ENCODE measurements at regions not wholly inside any gene's neighbourhood (a gene's known extent, or its start where the extent isn't known, plus 50 kb on each side); places are given as distances from the start of the nearest gene placed in this dataset.

DNA sequence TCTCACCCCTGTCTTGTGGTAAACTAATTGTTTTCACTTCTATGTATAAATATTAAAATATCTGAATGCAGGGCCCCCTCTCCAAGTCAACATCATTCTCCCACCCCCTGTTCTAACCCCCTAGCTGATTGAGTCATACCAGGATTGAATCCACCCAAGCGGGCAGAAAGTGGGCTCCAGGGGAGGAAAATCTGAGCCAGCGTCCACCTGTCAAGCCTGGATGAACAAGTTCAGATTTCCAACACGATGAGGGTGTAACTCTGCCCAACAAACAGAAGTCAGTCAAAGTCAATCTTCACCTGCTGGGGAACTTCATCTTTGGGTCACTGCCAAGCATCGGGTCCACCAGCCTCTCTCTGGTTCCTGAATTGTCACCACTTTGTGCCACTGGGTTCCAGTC lies 162.9 kb upstream of the CELF2 start:
- no peak for ATAC-seq
- DNase-seq (ENCODE audit: low spot score), result no peak

DNA sequence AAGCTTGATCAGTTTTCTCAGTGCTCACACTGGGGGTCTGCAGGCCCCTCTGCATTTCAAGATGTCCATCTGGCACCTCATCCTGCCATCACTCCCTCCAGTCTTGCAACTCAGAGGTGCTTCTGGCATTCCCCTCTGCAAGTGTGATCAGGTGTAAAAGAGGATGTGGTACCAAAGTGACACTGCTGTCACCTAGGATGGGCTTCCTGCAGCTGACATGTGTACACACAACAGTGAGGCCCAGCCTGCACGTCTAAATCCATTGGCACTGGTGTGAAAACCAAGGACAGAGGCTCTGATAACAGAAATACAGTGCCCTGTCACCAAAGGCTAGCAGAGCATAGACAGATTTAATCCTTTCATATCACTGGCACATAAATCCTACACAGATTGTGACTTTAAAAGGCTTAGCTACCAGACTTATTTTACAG lies 162.5 kb upstream of the CELF2 start:
- DNase-seq (ENCODE audit: low spot score), result no peak
- no peak for ATAC-seq

DNA sequence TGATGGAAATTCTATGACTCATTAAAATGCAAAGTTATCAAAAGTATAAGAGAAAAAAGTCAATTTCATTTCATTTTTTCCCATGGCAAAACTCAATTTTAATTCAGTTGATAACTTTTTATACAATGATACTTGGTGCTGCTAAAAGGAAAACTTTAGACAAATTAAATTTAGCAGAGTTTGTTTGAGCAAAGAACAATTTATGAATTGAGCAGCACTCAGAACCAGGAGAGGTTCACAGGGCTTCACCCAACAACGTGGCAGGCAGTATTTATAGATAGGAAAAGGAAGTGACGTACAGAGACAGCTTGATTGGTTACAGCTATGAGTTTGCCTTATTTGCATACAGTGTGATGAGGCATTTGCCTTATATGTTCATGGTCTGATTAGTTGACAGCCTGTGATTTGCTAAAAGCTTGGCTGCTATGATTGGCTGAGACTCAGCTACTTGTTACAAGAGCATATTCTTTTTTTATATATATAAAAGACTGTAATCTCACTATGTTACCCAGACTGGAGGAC lies 157.2 kb upstream of the CELF2 start:
- DNase-seq (ENCODE audit: low spot score) (no peak), ATAC-seq (no peak)

DNA sequence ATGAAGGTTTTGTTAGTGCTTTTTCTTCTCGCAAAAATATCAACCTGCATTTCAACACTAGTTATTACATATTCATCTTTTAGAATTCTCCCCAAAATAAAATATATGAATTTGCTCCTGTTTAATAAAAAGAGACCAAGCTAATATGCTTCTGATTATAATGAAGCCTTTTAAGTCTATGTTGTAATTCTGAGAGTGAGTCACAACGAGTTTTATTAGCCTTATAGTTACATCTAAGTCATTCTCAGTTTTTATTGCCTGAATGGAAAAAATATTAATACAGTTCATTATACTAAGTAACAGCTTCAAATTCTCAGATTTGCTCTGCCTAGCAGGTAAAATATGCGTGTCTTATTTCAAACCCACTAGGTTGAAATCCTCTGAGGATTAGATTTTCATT lies 152.4 kb upstream of the CELF2 start:
- DNase-seq (ENCODE audit: low spot score) (no peak), ATAC-seq (no peak)

DNA sequence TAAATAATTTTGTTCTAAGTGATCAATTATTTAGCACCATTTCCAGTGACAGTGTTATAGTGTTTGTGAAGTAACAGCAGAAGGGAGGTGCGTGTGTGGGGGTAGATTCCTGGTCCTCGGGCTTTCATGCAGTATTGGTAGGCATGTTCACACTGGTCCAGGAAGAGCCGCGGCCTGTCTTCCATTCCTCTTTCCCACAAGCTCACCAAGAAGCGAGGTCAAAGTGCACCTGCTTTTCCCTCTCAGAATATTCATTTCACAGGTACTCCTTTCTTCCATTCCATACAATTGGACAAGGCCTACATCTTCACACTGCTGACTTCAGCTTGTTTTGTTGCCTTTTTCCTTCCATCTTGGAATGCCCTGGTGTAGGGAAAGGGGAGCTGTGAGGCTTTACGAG lies 151.8 kb upstream of the CELF2 start:
- DNase-seq (ENCODE audit: low spot score), result no peak
- ATAC-seq, result no peak

DNA sequence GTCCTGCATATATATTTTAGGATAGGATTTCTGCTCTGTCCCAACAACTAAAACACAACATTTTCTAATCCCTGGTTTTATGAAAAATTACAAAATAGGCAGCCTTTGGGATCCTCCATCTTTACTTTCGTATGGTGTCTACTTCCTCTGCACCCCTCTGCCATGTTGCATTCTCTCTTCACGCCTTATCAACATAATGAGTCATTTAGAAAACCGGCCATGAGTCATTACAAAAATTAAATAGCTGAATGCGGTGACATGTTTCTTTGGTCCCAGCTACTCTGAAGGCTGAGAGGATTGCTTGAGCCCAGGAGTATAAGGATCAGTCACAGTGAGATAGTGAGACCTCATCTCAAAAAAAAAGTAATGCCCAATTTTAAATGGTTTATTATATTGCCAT lies 148.1 kb upstream of the CELF2 start:
- DNase-seq (ENCODE audit: low spot score) (no peak), ATAC-seq (no peak)

DNA sequence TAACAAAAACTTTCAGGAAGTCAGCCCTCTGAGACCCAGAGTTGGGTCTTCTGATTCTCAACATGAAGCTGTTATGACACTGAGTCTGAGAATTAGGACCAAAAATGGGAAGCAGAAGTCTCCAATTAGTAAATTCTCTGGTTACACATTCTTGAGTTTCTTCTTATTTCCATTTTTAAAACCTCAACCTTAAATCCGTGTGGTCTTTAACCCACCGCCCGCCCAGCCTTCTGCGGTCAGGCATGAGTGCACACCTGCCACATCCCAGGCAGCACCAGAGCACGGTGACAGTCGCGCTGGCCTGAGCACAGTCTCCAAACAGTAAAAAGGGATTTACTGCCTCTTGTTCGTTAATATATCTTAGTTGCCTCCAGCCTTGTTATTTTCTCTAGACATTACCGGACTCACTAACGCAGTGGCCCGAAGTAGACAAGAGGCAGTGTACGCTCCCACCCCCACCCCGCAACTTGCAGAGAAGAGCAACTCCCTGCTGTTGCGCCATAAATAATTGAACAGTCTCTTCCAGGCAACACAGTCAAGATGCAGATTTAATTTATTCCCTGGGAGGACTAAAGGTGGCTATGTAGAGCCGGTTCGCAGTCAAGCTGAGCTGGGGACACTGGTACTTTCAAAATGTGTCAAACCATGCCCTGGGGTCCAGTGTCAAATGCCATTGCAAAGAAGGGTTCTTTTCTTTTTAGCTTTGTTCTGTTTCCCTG lies 147.0 kb upstream of the CELF2 start:
- DNase-seq (ENCODE audit: low spot score) (no peak), ATAC-seq (no peak)

DNA sequence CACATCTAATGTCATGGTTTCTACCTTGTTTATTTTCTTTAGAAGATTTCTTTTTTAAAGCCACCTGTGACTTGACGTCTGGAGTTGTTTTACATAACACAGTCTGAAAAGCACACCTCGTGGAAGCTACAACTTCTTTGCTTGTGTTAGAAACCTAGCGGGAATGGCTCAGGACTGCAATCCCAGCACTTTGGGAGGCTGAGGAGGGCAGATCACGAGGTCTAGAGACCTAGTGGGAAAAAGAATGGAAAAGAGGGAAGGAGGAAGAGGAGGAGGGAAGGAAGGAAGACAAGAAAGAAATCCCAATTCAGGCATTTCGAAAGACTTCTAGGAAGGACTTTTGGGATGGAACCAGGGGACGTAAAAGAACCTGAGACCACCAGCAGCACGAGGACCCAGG lies 146.3 kb upstream of the CELF2 start:
- DNase-seq (ENCODE audit: low spot score) (no peak), ATAC-seq (no peak)

DNA sequence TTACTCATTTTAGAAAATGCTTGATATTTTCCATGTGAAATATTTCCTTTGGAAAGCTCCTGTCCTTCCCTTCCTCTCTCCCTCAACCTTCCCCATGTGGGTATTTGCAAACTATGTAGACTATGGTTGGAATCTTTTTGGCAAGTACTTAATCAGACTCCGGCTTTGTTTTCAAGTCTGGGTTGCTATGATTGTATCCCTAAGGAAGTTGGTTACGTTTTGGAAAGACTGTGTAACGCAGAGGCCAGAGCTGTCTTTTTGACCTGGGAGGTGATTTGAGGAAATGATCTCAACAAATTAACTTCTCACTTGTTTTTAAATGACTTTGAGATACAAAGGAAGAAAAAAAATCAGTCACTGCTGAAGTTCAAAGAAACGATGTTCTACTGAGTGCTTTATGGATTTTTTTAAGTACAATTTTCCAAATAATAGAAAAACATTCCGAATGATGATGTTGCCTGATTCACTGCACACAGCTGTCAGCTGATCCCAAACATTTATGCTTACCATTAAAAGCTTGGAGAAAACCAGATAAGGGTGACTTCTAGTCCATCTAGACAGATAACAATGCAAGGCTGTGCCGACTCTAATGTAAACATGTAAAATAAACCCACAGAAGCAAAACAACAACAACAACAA lies 145.5 kb upstream of the CELF2 start:
- ATAC-seq (no peak), DNase-seq (ENCODE audit: low spot score) (no peak)

DNA sequence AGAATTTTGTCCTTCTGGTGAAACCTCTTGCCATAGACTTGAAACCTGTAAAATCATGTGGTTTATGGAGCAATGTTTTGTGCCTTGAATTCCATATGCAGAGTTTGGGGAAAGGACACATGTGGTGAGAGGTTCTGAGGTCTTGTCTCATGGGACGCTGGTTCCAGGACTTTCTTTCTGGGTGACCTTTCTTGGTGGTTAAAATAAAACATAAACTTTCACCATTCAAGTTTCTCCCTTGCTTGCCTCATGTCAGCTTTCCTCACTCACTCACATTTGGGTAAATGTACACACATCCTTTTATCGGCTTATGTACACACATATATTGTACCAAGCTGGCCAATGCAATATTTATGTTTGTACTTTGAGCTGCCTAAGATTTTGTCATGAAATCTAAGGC lies 144.9 kb upstream of the CELF2 start:
- ATAC-seq (no peak), DNase-seq (ENCODE audit: low spot score) (no peak)

DNA sequence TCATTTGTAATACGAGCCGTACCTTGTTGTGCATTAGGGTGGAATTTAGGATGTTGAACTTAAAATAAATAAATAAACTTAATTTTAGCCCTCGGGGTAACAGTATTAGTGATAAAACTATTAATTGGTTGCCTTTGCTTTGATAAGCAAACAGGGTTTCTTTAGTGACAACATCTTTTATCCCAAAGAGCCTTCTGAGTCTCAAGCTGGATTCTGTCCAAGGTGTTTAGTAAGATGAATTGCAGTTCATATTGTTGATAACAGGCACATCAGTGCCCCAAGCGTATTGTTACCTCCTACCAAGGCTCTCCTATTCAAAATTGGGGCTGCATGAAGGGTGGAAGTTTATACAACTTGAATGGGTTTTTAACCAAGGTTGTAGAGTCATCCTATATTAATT lies 144.4 kb upstream of the CELF2 start:
- DNase-seq (ENCODE audit: low spot score) (no peak), ATAC-seq (no peak)

DNA sequence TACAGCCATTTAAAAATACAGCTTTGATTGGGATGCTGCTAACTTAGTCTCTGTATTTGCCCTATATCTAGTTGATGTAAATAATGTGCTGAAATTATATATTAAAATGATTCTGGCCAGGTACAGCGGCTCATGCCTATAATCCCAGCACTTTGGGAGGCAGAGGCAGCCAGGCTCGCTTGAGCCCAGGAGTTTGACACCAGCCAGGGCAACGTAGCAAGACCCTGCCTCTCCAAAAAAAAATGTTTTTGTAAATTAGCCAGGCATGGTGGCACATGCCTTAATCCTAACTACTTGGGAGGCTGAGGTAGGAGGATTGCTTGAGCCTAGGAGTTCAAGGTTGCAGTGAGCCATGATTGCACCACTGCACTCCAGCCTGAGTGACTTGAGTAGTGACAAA lies 143.8 kb upstream of the CELF2 start:
- ATAC-seq, result no peak
- DNase-seq (ENCODE audit: low spot score), result no peak

DNA sequence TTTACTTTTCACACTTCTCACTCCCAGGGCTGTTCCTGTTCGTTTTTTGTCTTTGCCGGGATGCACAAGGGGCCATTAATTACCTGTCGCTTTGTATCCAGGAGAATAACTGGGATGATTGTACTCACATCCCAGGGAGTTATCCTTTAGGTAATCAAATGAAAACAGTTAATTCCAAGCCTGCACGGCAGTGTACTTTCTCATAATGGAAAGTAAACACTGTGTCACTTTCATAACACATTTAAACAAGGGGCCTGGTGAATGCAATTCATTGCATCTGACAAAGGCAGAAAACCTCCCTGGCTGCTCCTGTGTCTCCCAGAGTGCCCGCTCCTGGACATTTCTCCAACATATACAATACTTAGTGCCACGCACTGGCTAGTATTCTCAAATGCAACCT lies 138.7 kb upstream of the CELF2 start:
- ATAC-seq (no peak), DNase-seq (ENCODE audit: low spot score) (no peak)

DNA sequence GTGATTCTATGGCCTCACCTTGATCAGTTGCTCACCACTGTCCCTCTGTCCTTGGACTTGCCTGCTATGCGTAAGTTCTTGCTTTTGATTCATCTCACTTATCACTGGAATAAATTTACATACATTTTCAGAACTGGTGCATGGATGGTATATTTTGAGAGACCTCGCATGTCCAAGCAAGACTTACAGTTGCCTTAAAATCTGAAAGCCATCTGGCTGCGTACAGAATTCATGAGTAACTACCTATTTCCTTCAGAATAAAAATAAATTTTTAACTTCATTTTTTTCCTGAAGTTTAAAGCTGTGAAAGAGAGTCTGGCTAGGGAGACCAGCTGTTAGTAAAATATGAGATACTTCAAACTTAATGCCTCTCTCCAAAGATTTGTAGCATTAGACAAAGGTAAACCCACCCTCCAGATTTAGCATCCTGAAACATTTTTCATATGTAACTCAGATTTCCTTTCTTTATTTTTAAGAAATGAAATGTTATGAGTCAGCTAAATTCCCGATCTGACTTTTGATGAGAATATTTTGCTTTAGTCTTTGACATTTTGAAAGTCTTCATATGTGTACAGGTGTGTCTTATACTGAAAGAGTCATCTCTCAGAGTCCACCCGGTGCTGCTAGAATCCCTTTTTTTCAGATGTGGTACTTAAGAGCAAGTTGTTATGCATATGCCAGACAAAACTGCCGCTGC lies 136.4 kb upstream of the CELF2 start:
- no peak for DNase-seq (ENCODE audit: low spot score)
- ATAC-seq, result no peak

DNA sequence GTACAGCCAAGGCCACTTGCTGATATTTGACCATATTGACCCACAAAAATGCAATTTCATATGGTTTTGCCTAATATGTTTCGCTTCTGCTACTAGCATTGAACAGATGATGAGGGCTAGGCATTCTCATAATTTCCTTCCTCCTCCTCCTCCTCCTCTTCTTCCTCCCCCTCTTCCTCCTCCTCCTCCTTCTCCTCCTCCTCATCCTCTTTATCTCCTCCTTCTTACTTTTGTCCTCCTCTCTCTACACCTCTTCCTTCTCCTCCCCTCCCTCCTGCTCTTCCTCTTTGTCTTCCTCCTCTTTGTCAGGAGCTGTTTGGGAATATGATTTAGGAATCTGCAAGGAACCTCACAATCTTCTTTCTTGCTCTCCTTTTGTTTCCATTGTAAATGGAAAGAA lies 133.9 kb upstream of the CELF2 start:
- ATAC-seq (no peak), DNase-seq (ENCODE audit: low spot score) (no peak)

DNA sequence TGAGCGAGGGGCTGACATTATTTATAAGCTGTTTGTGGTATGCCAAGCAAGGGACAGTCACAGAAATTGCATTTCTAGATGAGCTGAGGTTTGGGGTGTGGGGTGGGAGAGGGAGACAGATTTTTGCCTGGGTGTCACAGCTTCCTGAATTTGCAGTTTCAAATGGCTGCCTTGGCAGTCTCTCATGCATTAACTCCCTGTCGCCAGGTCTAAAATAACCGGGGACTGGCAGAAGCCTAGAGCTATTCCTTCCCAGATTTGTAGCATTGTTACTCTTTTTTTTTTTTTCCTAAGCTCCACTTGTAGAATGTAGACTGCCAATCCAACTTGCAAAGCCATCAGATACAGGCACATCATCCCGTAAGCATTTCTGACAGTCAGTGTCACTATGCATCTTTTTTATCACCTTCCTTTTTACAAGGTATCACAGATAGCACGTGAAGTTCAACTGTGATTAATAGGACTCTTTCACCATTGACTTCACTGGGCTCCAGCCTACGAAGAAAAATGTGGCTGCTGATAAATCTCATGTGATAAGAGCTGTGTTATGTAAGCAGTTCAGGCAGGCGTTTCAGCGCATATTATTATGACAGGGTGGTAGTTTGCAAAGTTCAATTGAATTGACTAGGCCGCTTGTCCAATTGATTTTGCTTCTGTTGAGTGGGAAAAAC lies 130.7 kb upstream of the CELF2 start:
- ATAC-seq (no peak), DNase-seq (ENCODE audit: low spot score) (no peak)

DNA sequence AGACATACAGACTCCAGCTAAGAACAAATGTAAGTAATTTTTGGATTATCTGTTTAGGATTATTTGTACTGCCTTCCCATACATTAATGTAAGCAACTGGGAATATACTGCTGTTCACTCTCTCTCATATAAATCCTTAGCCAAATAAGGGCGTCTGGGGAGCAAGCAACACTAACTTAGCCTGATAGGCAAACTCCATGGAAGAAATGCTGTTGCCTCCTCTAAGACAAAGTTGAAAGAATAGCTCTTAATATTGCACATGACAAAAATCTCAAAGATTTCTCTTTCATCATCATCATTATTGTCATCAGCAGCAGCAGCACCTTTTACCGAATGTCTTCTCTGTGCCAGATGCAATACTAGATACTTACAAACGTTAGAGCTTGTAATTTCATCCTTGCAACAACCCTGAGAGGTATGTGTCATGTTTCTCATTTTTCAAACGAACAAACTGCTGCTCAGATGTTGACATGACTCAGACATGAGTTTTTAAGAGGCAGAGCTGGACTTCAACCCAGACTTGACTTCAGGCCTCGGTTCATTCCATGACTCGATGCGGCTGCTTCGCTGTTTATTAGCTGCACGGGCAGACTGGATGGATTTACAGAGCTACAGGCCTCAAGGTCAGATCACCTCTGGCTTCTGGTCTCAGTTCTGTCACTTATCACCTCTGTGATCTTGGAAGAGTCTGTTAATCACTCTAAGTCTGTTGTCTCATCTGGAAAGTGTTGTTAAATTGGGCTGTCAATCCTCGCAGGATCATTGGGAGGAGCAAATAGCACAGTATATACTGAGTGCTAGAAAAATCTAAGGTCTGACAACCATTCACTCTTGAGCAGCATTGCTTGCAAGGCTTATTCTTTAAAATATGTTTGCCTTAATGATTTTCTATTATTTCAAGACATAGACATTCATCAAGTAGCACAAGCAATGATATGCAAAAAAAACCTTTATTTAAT lies 126.3 kb upstream of the CELF2 start:
- ATAC-seq (no peak), DNase-seq (ENCODE audit: low spot score) (no peak)

DNA sequence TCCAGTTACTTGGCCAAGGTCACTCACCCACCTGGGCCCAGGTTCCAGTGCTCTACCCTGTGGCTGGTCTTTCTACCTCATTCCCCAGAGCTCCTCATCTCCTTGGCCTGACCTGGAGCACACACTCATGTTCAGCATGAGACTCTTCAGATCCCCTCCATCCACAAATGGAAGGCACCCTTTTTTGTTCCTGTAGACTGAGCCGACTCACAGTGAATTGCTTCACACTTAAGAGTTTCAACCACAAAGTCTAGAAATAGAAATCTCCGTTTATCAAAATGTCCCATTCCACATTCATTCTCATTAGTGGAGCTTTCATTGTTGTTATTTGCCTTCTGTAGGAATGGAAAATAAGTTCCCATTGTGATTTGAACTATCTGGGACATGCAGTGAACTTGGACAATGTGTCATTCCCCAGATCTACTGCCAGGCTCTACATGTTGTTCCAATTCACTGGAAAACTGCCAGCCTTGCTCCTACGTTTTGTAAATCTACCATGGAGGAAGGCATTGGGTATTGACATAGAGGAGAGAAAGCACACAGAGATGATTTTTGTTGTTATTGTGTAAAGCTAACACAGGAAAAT lies 125.3 kb upstream of the CELF2 start:
- DNase-seq (ENCODE audit: low spot score), result no peak
- ATAC-seq, result no peak

DNA sequence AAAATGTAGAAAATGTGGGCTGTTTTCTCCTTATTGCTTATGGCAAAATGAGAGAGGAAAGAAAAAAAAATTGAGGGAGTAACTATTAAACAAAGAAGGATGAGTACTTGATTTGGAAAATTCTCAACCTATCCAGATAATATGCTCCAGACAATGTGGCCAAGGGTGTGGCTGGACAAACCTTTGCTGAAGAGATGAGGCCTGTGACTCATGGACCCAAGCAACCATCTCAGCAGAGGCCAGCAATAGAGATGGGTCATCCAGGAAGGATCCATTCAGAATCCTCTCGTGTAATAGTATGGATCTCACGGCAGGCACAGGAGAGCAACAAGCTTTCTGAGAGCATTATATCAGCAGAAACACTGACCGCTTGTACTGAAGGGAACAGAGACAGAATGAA lies 120.3 kb upstream of the CELF2 start:
- ATAC-seq, result no peak
- no peak for DNase-seq (ENCODE audit: low spot score)

DNA sequence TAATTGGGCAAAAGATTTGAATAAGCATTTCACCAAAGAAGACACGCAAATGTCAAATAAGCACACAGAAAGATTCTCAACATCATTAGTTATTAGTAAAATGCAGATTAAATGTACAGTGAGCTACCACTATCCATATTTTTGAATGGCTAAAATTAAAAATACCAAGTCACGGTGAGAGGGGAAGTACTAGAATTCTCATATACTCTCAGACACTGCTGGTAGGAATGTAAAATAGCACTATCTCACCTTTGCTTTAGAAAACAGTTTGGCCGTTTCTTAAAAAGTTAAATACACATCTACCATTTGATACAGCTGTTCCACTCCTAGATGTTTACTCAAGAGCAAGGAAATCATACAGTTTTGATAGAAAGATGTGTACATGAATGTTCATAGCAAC lies 115.8 kb upstream of the CELF2 start:
- ATAC-seq, result no peak
- DNase-seq (ENCODE audit: low spot score), result no peak

All from left lobe of liver (tissue), 2 donors.